MM.1S (cell line): ENCODE measurements at regions not wholly inside any gene's neighbourhood (a gene's known extent, or its start where the extent isn't known, plus 50 kb on each side); places are given as distances from the start of the nearest gene placed in this dataset.

ENCODE experiments used
- EZH2 ChIP-seq: fragments of 300-600 bp; sonication (generic); optimal IDR thresholded peaks from 2 replicates; pipeline ENCODE3; 2017; ENCODE audit warnings: low read depth, mild to moderate bottlenecking, antibody characterized with exemption, low read length, mixed read lengths
- TF ChIP-seq, protein P1 (sequence below): fragments of 300-600 bp; sonication (generic); IDR thresholded peaks from 2 replicates; pipeline ENCODE4 v1.5.1; 2016; ENCODE audit warnings: antibody characterized with exemption, low read length, mixed read lengths

DNA sequence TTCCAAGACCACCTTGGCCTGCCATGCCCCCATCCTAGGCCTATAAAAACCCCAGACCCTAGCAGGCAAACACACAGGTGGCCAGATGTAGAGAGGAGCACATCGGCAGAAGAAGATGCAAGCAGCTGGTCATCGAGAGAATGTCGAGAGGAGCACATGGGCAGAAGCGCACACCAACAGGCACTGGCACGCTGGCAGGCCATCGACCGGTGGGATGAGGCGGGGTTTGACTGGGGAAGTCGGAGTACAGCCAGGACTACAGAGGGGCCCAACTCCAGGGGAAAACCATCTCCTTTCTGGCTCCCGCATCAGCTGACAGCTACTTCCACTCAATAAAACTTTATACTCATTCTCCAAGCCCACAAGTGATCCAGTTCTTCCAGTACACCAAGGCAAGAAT is 283.1 kb upstream of the RGMB start:
- TF ChIP-seq, protein P1, sequence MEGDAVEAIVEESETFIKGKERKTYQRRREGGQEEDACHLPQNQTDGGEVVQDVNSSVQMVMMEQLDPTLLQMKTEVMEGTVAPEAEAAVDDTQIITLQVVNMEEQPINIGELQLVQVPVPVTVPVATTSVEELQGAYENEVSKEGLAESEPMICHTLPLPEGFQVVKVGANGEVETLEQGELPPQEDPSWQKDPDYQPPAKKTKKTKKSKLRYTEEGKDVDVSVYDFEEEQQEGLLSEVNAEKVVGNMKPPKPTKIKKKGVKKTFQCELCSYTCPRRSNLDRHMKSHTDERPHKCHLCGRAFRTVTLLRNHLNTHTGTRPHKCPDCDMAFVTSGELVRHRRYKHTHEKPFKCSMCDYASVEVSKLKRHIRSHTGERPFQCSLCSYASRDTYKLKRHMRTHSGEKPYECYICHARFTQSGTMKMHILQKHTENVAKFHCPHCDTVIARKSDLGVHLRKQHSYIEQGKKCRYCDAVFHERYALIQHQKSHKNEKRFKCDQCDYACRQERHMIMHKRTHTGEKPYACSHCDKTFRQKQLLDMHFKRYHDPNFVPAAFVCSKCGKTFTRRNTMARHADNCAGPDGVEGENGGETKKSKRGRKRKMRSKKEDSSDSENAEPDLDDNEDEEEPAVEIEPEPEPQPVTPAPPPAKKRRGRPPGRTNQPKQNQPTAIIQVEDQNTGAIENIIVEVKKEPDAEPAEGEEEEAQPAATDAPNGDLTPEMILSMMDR = no peak
- no peak for TF ChIP-seq EZH2
